ENCODE measurements at regions not wholly inside any gene's neighbourhood (a gene's known extent, or its start where the extent isn't known, plus 50 kb on each side); places are given as distances from the start of the nearest gene placed in this dataset.

DNA sequence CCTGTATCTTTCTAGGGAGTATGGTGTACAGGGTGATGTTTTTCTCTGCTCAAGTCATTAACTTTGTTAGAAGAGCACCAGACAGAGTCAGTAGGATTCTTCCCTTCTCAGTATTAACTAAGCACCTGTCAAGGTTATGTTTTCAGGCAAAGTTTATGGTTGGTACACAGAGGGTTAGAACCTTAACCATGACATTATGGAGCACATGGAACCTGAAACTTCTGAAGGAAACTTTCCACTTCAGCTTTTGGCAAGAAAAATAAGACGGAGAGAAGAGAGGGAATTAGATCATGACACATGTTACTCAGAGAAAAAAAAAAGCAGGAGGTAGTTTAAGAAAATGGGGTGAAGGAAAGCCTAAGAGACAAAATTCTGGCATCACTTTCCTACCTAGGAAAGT, 112.9 kb upstream of the PDE7B start:
- TF ChIP-seq, protein P1, sequence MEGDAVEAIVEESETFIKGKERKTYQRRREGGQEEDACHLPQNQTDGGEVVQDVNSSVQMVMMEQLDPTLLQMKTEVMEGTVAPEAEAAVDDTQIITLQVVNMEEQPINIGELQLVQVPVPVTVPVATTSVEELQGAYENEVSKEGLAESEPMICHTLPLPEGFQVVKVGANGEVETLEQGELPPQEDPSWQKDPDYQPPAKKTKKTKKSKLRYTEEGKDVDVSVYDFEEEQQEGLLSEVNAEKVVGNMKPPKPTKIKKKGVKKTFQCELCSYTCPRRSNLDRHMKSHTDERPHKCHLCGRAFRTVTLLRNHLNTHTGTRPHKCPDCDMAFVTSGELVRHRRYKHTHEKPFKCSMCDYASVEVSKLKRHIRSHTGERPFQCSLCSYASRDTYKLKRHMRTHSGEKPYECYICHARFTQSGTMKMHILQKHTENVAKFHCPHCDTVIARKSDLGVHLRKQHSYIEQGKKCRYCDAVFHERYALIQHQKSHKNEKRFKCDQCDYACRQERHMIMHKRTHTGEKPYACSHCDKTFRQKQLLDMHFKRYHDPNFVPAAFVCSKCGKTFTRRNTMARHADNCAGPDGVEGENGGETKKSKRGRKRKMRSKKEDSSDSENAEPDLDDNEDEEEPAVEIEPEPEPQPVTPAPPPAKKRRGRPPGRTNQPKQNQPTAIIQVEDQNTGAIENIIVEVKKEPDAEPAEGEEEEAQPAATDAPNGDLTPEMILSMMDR (IDR thresholded peaks at IDR 0.05; ENCODE audit: low read depth, low read length) = no peak
- Histone ChIP-seq H3K4me3 (ENCODE audit: low read depth, low read length) (no peak overlapping the region), H3K27me3 (ENCODE audit: insufficient read depth, low read depth, severe bottlenecking) (no peaks in the 10 kb centered on the region), H3K36me3 (no peaks in the 10 kb centered on the region), H3K27ac (no peak overlapping the region), H3K9me3 (ENCODE audit: severe bottlenecking) (no peaks in the 10 kb centered on the region)
- no peak for DNase-seq

DNA sequence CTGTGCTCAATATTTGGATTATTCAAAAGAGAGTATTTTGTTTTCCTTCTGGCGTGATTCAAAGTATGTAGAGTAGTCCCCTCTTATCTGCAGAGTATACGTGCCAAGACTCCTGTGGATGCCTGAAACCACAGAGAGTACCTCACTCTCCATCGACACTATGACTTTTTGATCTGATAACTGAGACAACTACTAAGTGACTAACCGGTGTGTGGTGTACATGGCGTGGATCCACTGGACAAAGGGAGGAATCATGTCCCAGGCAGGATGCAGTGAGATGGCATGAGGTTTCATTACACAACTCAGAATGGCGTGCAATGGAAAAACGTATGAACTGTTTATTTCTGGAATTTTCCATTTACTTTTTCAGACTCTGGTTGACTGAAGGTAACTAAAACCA, 112.2 kb upstream of the PDE7B start:
- DNase-seq = no peak
- Histone ChIP-seq H3K27me3 (ENCODE audit: insufficient read depth, low read depth, severe bottlenecking) (no peaks in the 10 kb centered on the region), H3K4me3 (ENCODE audit: low read depth, low read length) (no peak overlapping the region), H3K27ac (no peak overlapping the region), H3K36me3 (no peaks in the 10 kb centered on the region), H3K9me3 (ENCODE audit: severe bottlenecking) (no peaks in the 10 kb centered on the region)
- TF ChIP-seq, protein P1 (IDR thresholded peaks at IDR 0.05; ENCODE audit: low read depth, low read length) = no peak

DNA sequence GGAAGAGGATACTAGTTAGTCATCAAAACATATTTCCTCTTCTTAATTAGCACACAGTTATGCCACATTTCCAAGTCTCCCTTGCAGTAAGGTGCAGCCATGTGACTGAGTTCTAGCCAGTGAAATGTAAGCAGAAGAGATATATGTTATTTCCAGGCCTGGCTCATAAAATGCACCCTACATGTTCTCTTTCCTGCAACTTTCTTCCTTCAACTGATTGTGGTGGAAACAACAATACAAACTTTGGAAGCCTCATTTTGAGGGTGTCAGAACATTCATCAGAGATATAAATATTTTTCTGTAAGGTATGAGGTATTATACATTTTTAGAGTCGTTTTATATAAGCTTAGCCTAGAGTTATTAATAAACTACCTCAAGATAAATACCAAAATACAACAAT, 110.9 kb upstream of the PDE7B start:
- Histone ChIP-seq H3K4me3 (ENCODE audit: low read depth, low read length) (no peak overlapping the region), H3K27ac (no peak overlapping the region), H3K9me3 (ENCODE audit: severe bottlenecking) (no peaks in the 10 kb centered on the region), H3K27me3 (ENCODE audit: insufficient read depth, low read depth, severe bottlenecking) (no peaks in the 10 kb centered on the region), H3K36me3 (no peaks in the 10 kb centered on the region)
- no peak for DNase-seq
- TF ChIP-seq, protein P1 (IDR thresholded peaks at IDR 0.05; ENCODE audit: low read depth, low read length) = no peak

DNA sequence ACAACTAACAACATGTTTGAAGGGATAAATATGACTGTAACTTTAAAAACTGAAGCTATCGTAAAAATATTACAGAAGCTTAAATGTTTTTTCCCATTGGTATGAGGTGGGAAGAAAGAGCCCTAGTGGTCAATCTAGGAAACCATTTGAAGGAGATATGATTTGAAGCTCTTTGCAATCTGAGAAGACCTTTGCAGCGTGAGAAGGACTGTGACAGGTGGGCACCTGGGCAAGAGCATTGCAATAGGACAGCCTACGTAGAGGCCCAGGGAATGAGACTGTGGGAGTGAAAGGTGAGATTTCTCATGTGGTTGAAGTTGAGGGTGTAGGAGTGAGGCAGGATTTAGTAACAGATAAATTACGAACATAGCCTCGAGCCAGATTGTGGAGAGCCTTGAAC, 108.0 kb upstream of the PDE7B start:
- TF ChIP-seq, protein P1 (IDR thresholded peaks at IDR 0.05; ENCODE audit: low read depth, low read length) = no peak
- H3K27ac ChIP-seq = no peak overlapping the region
- DNase-seq = no peak
- H3K9me3 ChIP-seq (ENCODE audit: severe bottlenecking) = no peaks in the 10 kb centered on the region
- H3K27me3 ChIP-seq (ENCODE audit: insufficient read depth, low read depth, severe bottlenecking) = no peaks in the 10 kb centered on the region
- no peak overlapping the region for H3K4me3 ChIP-seq (ENCODE audit: low read depth, low read length)
- no peaks in the 10 kb centered on the region for H3K36me3 ChIP-seq

DNA sequence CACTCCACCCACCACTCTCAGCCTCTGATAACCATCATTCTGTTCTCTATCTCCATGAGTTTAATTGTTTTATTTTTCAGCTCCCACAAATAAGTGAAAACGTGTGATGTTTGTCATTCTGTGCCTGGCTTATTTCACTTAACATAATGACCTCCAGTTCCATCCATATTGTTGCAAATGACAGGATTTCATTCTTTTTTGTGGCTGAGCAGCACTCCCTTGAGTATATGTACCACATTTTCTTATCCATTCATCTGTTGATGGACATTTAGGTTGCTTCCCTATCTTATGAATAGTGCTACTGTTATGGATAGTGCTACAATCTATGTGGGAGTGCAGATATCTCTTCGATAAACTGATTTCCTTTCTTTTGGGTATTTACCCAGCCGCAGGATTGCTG, 103.3 kb upstream of the PDE7B start:
- Histone ChIP-seq H3K27ac (no peak overlapping the region), H3K27me3 (ENCODE audit: insufficient read depth, low read depth, severe bottlenecking) (no peaks in the 10 kb centered on the region), H3K9me3 (ENCODE audit: severe bottlenecking) (no peaks in the 10 kb centered on the region), H3K4me3 (ENCODE audit: low read depth, low read length) (no peak overlapping the region), H3K36me3 (no peaks in the 10 kb centered on the region)
- TF ChIP-seq, protein P1 (IDR thresholded peaks at IDR 0.05; ENCODE audit: low read depth, low read length) = no peak
- DNase-seq = no peak

DNA sequence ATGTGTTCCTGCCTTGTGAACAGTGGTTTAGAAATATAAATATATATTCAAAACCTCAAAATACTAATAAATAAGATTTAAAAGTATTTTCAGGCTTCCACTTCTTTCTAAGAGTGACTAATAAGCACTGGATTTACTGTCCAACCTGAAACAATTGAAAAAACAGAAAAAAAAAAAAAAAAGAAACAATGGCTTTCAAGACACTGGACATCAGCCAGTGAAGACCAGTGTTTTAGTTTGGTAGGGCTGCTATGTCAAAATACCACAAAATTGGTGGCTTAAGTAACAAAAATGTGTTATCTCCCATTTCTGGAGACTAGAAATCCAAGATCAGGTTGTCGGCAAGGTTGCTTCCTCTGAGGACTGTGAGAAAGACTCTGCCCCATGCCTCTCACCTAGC, 101.4 kb upstream of the PDE7B start:
- no peak for DNase-seq
- H3K27me3 ChIP-seq (ENCODE audit: insufficient read depth, low read depth, severe bottlenecking) = no peaks in the 10 kb centered on the region
- no peak overlapping the region for H3K27ac ChIP-seq
- H3K36me3 ChIP-seq = no peaks in the 10 kb centered on the region
- H3K4me3 ChIP-seq (ENCODE audit: low read depth, low read length) = no peak overlapping the region
- TF ChIP-seq, protein P1 (IDR thresholded peaks at IDR 0.05; ENCODE audit: low read depth, low read length) = no peak
- no peaks in the 10 kb centered on the region for H3K9me3 ChIP-seq (ENCODE audit: severe bottlenecking)

Measured in WERI-Rb-1 (cell line).